ENCODE measurements at regions not wholly inside any gene's neighbourhood (a gene's known extent, or its start where the extent isn't known, plus 50 kb on each side); places are given as distances from the start of the nearest gene placed in this dataset.

GRCh38 chr11:70670676-70671034 is 272.3 kb downstream of the CTTN start:
- no peaks in the 10 kb centered on the region for H3K9me2 ChIP-seq (replicated peaks; ENCODE audit: insufficient read depth)
- no peaks in the 10 kb centered on the region for H3K27me3 ChIP-seq
- H3K4me2 ChIP-seq, result no peak overlapping the region
- TF ChIP-seq CTCF (IDR thresholded peaks at IDR 0.05; ENCODE audit: poor library complexity) (no peak), EZH2phosphoT487 (IDR thresholded peaks at IDR 0.05; ENCODE audit: low read depth, severe bottlenecking, unreplicated experiment) (no peak), EZH2 (IDR thresholded peaks at IDR 0.05; ENCODE audit: borderline replicate concordance) (no peak)
- no peaks in the 10 kb centered on the region for H3K36me3 ChIP-seq (replicated peaks; ENCODE audit: insufficient read depth, low read depth)
- 90% methylated on average over 15 of the region's 15 CpGs for WGBS (ENCODE audit: low lambda C conversion rate, missing lambda C conversion rate)
- H3K9me3 ChIP-seq (ENCODE audit: low read depth), result no peaks in the 10 kb centered on the region
- H3K79me2 ChIP-seq, result no peaks in the 10 kb centered on the region
- no peak overlapping the region for H3K27ac ChIP-seq
- H2AFZ ChIP-seq, result no peak overlapping the region
- no peaks in the 10 kb centered on the region for H3K4me1 ChIP-seq (ENCODE audit: insufficient read depth)
- no peak for DNase-seq (ENCODE audit: low spot score)
- H3K4me3 ChIP-seq, result no peak overlapping the region
- no peaks in the 10 kb centered on the region for H4K20me1 ChIP-seq (ENCODE audit: insufficient read depth, poor library complexity, severe bottlenecking)

- no peak overlapping the region for H3K27ac ChIP-seq
- no peaks in the 10 kb centered on the region for H3K9me3 ChIP-seq (ENCODE audit: low read depth)
- H3K4me1 ChIP-seq (ENCODE audit: insufficient read depth), result no peaks in the 10 kb centered on the region
- H3K4me3 ChIP-seq, result no peak overlapping the region
- DNase-seq (ENCODE audit: low spot score), result no peak
- no peak overlapping the region for H2AFZ ChIP-seq
- no peaks in the 10 kb centered on the region for H4K20me1 ChIP-seq (ENCODE audit: insufficient read depth, poor library complexity, severe bottlenecking)
- no peaks in the 10 kb centered on the region for H3K9me2 ChIP-seq (replicated peaks; ENCODE audit: insufficient read depth)
- WGBS (ENCODE audit: low lambda C conversion rate, missing lambda C conversion rate), result 42% methylated on average over 19 of the region's 19 CpGs
- H3K4me2 ChIP-seq, result no peak overlapping the region
- no peak for TF ChIP-seq EZH2phosphoT487 (IDR thresholded peaks at IDR 0.05; ENCODE audit: low read depth, severe bottlenecking, unreplicated experiment)
- TF ChIP-seq CTCF (IDR thresholded peaks at IDR 0.05; ENCODE audit: poor library complexity), result no peak
- TF ChIP-seq EZH2 (IDR thresholded peaks at IDR 0.05; ENCODE audit: borderline replicate concordance), result no peak
- no peaks in the 10 kb centered on the region for H3K79me2 ChIP-seq
- H3K27me3 ChIP-seq, result no peaks in the 10 kb centered on the region
- no peaks in the 10 kb centered on the region for H3K36me3 ChIP-seq (replicated peaks; ENCODE audit: insufficient read depth, low read depth)
Measured at GRCh38 chr11:70671083-70671482, 272.8 kb downstream of the CTTN start.

- Histone ChIP-seq H3K27ac (no peak overlapping the region), H3K4me3 (no peak overlapping the region), H3K4me1 (ENCODE audit: insufficient read depth) (no peaks in the 10 kb centered on the region), H3K9me3 (ENCODE audit: low read depth) (no peaks in the 10 kb centered on the region), H3K4me2 (no peak overlapping the region), H3K36me3 (replicated peaks; ENCODE audit: insufficient read depth, low read depth) (no peaks in the 10 kb centered on the region), H2AFZ (no peak overlapping the region), H3K9me2 (replicated peaks; ENCODE audit: insufficient read depth) (no peaks in the 10 kb centered on the region), H3K27me3 (no peaks in the 10 kb centered on the region), H4K20me1 (ENCODE audit: insufficient read depth, poor library complexity, severe bottlenecking) (no peaks in the 10 kb centered on the region), H3K79me2 (no peaks in the 10 kb centered on the region)
- no peak for DNase-seq (ENCODE audit: low spot score)
- WGBS (ENCODE audit: low lambda C conversion rate, missing lambda C conversion rate), result 72% methylated on average over 5 of the region's 5 CpGs
- no peak for TF ChIP-seq EZH2 (IDR thresholded peaks at IDR 0.05; ENCODE audit: borderline replicate concordance)
- TF ChIP-seq EZH2phosphoT487 (IDR thresholded peaks at IDR 0.05; ENCODE audit: low read depth, severe bottlenecking, unreplicated experiment), result no peak
- no peak for TF ChIP-seq CTCF (IDR thresholded peaks at IDR 0.05; ENCODE audit: poor library complexity)
Measured at GRCh38 chr11:70671611-70672010, 273.3 kb downstream of the CTTN start.
